Smooth muscle cell (in vitro differentiated cells): ENCODE measurements at regions not wholly inside any gene's neighbourhood (a gene's known extent, or its start where the extent isn't known, plus 50 kb on each side); places are given as distances from the start of the nearest gene placed in this dataset.

ENCODE experiments used
- DNase-seq: peaks from one replicate; lab custom pipeline; 2025; ENCODE audit not compliant: unreplicated experiment; lab: John Stamatoyannopoulos, UW
- H2AFZ ChIP-seq: fragments of 200-600 bp; sonication (generic); 2 replicates; pipeline ENCODE4 v1.6.0; 2016; ENCODE audit warnings: antibody characterized with exemption, low read depth, mild to moderate bottlenecking
- H3F3A ChIP-seq: fragments of 200-600 bp; sonication (generic); 2 replicates; pipeline ENCODE4 v1.6.0; 2017; ENCODE audit warnings: antibody characterized with exemption, low read depth
- H3K27ac ChIP-seq: fragments of 200-600 bp; sonication (generic); 2 replicates; pipeline ENCODE4 v1.5.1; 2016; ENCODE audit warnings: low read depth, mild to moderate bottlenecking
- H3K27me3 ChIP-seq: fragments of 200-600 bp; sonication (generic); 2 replicates; pipeline ENCODE4 v1.6.1; 2016; ENCODE audit warnings: low read depth, mild to moderate bottlenecking
- H3K36me3 ChIP-seq: fragments of 200-600 bp; sonication (generic); 2 replicates; pipeline ENCODE4 v1.5.1; 2016; ENCODE audit warnings: low read depth
- H3K4me1 ChIP-seq: fragments of 200-600 bp; sonication (generic); 2 replicates; pipeline ENCODE4 v1.5.1; 2016; ENCODE audit warnings: low read depth
- H3K4me2 ChIP-seq: fragments of 200-600 bp; sonication (generic); 2 replicates; pipeline ENCODE4 v1.6.0; 2016; ENCODE audit warnings: mild to moderate bottlenecking
- H3K4me3 ChIP-seq: fragments of 200-600 bp; sonication (generic); 2 replicates; pipeline ENCODE4 v1.5.1; 2016; ENCODE audit warnings: mild to moderate bottlenecking
- H3K79me2 ChIP-seq: fragments of 200-600 bp; sonication (generic); 2 replicates; pipeline ENCODE4 v1.6.0; 2016; ENCODE audit warnings: low read depth, mild to moderate bottlenecking
- H3K9ac ChIP-seq: fragments of 200-600 bp; sonication (generic); 2 replicates; pipeline ENCODE4 v1.6.0; 2016; ENCODE audit warnings: low read depth
- H3K9me3 ChIP-seq: fragments of 200-600 bp; sonication (generic); replicated peaks from 2 replicates; pipeline ENCODE4 v1.5.1; 2016; ENCODE audit warnings: low read depth
- H4K20me1 ChIP-seq: fragments of 200-600 bp; sonication (generic); 2 replicates; pipeline ENCODE4 v1.6.0; 2016; ENCODE audit warnings: low read depth
- CTCF ChIP-seq: fragments of 200-600 bp; sonication (generic); IDR thresholded peaks from 2 replicates; pipeline ENCODE4 v1.5.1; 2017; ENCODE audit warnings: borderline replicate concordance, mild to moderate bottlenecking, antibody characterized with exemption; ENCODE audit not compliant: insufficient read depth, poor library complexity, severe bottlenecking
- WGBS: methylation state at CpG from one replicate; pipeline ENCODE4 v1.1.7; 2016; ENCODE audit warnings: low lambda C conversion rate; 5-methylcytosine and 5-hydroxymethylcytosine counted together

- no peaks in the 10 kb centered on the region for H3F3A ChIP-seq
- no peak for DNase-seq
- TF ChIP-seq CTCF, result no peak
- no peak overlapping the region for H3K9ac ChIP-seq
- H2AFZ ChIP-seq, result no peak overlapping the region
- H3K4me3 ChIP-seq, result no peak overlapping the region
- no peak overlapping the region for H3K4me2 ChIP-seq
- 69% methylated on average over 1 of the region's 1 CpG for WGBS
- H4K20me1 ChIP-seq, result no peaks in the 10 kb centered on the region
- no peaks in the 10 kb centered on the region for H3K36me3 ChIP-seq
- no peak overlapping the region for H3K27ac ChIP-seq
- H3K9me3 ChIP-seq, result no peaks in the 10 kb centered on the region
- no peaks in the 10 kb centered on the region for H3K79me2 ChIP-seq
- H3K27me3 ChIP-seq, result no peaks in the 10 kb centered on the region
- H3K4me1 ChIP-seq, result no peaks in the 10 kb centered on the region
Observed at GRCh38 chr1:191588905-191589304, 569.4 kb upstream of the RGS18 start.

GRCh38 chr1:191589536-191589935 is 568.7 kb upstream of the RGS18 start:
- Histone ChIP-seq H3K27me3 (no peaks in the 10 kb centered on the region), H4K20me1 (no peaks in the 10 kb centered on the region), H3K9ac (no peak overlapping the region), H2AFZ (no peak overlapping the region), H3K4me1 (no peaks in the 10 kb centered on the region), H3K9me3 (no peaks in the 10 kb centered on the region), H3K4me2 (no peak overlapping the region), H3K79me2 (no peaks in the 10 kb centered on the region), H3F3A (no peaks in the 10 kb centered on the region), H3K4me3 (no peak overlapping the region), H3K36me3 (no peaks in the 10 kb centered on the region), H3K27ac (no peak overlapping the region)
- 92% methylated on average over 4 of the region's 4 CpGs for WGBS
- TF ChIP-seq CTCF, result no peak
- no peak for DNase-seq

GRCh38 chr1:191590578-191590977 is 567.7 kb upstream of the RGS18 start:
- Histone ChIP-seq H4K20me1 (no peaks in the 10 kb centered on the region), H3K9ac (no peak overlapping the region), H3K4me3 (no peak overlapping the region), H3K79me2 (no peaks in the 10 kb centered on the region), H3K4me2 (no peak overlapping the region), H3K9me3 (no peaks in the 10 kb centered on the region), H3K4me1 (no peaks in the 10 kb centered on the region), H3F3A (no peaks in the 10 kb centered on the region), H3K36me3 (no peaks in the 10 kb centered on the region), H2AFZ (no peak overlapping the region), H3K27ac (no peak overlapping the region), H3K27me3 (no peaks in the 10 kb centered on the region)
- TF ChIP-seq CTCF, result no peak
- DNase-seq, result no peak
- 77% methylated on average over 3 of the region's 3 CpGs for WGBS

GRCh38 chr1:191592039-191592438 is 566.2 kb upstream of the RGS18 start:
- TF ChIP-seq CTCF, result no peak
- H3K27me3 ChIP-seq, result no peaks in the 10 kb centered on the region
- no peak overlapping the region for H3K27ac ChIP-seq
- H3K4me2 ChIP-seq, result no peak overlapping the region
- WGBS, result 97% methylated on average over 1 of the region's 1 CpG
- no peaks in the 10 kb centered on the region for H3K79me2 ChIP-seq
- no peak overlapping the region for H2AFZ ChIP-seq
- no peak overlapping the region for H3K9ac ChIP-seq
- H3K36me3 ChIP-seq, result no peaks in the 10 kb centered on the region
- H4K20me1 ChIP-seq, result no peaks in the 10 kb centered on the region
- DNase-seq, result no peak
- H3K4me1 ChIP-seq, result no peaks in the 10 kb centered on the region
- H3K9me3 ChIP-seq, result no peaks in the 10 kb centered on the region
- H3K4me3 ChIP-seq, result no peak overlapping the region
- H3F3A ChIP-seq, result no peaks in the 10 kb centered on the region
